HEK293T (cell line): ENCODE measurements at regions not wholly inside any gene's neighbourhood (a gene's known extent, or its start where the extent isn't known, plus 50 kb on each side); places are given as distances from the start of the nearest gene placed in this dataset.

Experiments
- CTCF ChIA-PET: fragments of 350-600 bp; formaldehyde crosslinking; extraction: SDS; loops from one replicate; lab custom pipeline; 2021; ENCODE audit warnings: antibody characterized with exemption, inconsistent platforms; lab: Yijun Ruan, JAX
- POLR2A ChIA-PET: fragments of 350-600 bp; formaldehyde crosslinking; extraction: SDS; loops from one replicate; lab custom pipeline; 2020; ENCODE audit warnings: antibody characterized with exemption, inconsistent platforms; lab: Yijun Ruan, JAX
- DNase-seq: peaks from one replicate; pipeline ENCODE4 v3.0.0; 2012; ENCODE audit warnings: mixed read lengths; ENCODE audit errors: extremely low spot score
- ARNT ChIP-seq: fragments of 450-650 bp; IDR thresholded peaks from 2 replicates; pipeline ENCODE4 v1.6.1; 2017; ENCODE audit warnings: mild to moderate bottlenecking
- BHLHE40 ChIP-seq: fragments of 450-650 bp; IDR thresholded peaks from 2 replicates; pipeline ENCODE4 v1.6.1; 2016; ENCODE audit warnings: mild to moderate bottlenecking, moderate library complexity, borderline replicate concordance
- CTBP1 ChIP-seq: fragments of 450-650 bp; IDR thresholded peaks from 2 replicates; pipeline ENCODE4 v1.6.1; 2016; ENCODE audit warnings: borderline replicate concordance
- ELF4 ChIP-seq: fragments of 450-650 bp; IDR thresholded peaks from 2 replicates; pipeline ENCODE4 v1.6.1; 2017; ENCODE audit warnings: antibody characterized with exemption
- FOXA1 ChIP-seq: fragments of 450-650 bp; IDR thresholded peaks from 2 replicates; pipeline ENCODE4 v1.6.1; 2016; ENCODE audit warnings: mild to moderate bottlenecking
- FOXK2 ChIP-seq: fragments of 450-650 bp; IDR thresholded peaks from 2 replicates; pipeline ENCODE4 v1.6.1; 2016; ENCODE audit warnings: mild to moderate bottlenecking
- FOXM1 ChIP-seq: fragments of 450-650 bp; IDR thresholded peaks from 2 replicates; pipeline ENCODE4 v1.6.1; 2017; ENCODE audit warnings: mild to moderate bottlenecking, borderline replicate concordance
- HDGF ChIP-seq: fragments of 450-650 bp; IDR thresholded peaks from 2 replicates; pipeline ENCODE4 v1.6.1; 2017; ENCODE audit warnings: antibody characterized with exemption, borderline replicate concordance
- L3MBTL2 ChIP-seq: fragments of 450-650 bp; conservative IDR thresholded peaks from 2 replicates; pipeline ENCODE4 v1.6.1; 2016; ENCODE audit warnings: mild to moderate bottlenecking
- LEF1 ChIP-seq: fragments of 450-650 bp; IDR thresholded peaks from 2 replicates; pipeline ENCODE4 v1.6.1; 2017; ENCODE audit warnings: mild to moderate bottlenecking, borderline replicate concordance
- NFRKB ChIP-seq: fragments of 450-650 bp; IDR thresholded peaks from 2 replicates; pipeline ENCODE4 v1.6.1; 2016; ENCODE audit warnings: mild to moderate bottlenecking, moderate library complexity
- SP1 ChIP-seq: fragments of 450-650 bp; IDR thresholded peaks from 2 replicates; pipeline ENCODE4 v1.6.1; 2017
- SUZ12 ChIP-seq: fragments of 450-650 bp; IDR thresholded peaks from 2 replicates; pipeline ENCODE4 v1.6.1; 2016; ENCODE audit warnings: mild to moderate bottlenecking
- TARDBP ChIP-seq: fragments of 450-650 bp; IDR thresholded peaks from 2 replicates; pipeline ENCODE4 v1.6.1; 2016
- ZNF384 ChIP-seq: fragments of 450-650 bp; IDR thresholded peaks from 2 replicates; pipeline ENCODE4 v1.6.1; 2016
- TF ChIP-seq, protein P1 (sequence below): fragments of 450-650 bp; IDR thresholded peaks from 2 replicates; pipeline ENCODE4 v1.6.1; 2016

DNA sequence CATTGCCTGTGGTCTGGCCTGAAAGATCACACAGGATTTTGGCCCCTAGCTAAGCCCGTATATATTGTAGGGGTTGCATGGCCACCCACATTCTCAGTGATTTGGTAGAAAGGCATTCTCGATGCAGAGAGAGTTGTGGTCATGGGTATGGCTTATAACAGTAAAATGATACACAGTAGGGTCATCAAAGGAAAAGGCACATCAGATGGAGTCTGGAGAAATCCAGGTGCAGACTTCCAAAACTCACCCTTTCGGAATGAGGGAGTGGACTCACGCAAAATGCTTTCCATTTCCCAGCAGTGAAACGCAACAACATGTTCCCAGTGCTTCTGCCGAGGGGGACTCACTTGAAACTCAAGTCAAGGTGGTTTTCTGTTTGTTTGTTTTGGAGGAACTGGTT, 802.5 kb upstream of the SLITRK1 start:
- TF ChIP-seq ARNT (no peak), CTBP1 (no peak), SUZ12 (no peak)
- no peak for DNase-seq
- CTCF ChIA-PET = no interaction called here
- POLR2A ChIA-PET = no interaction called here

- TF ChIP-seq ARNT (no peak), SP1 (no peak), TARDBP (no peak)
- ChIA-PET POLR2A (no interaction called here), CTCF (interaction anchor here (0.6 kb wide), 1 partner anchor 582 kb away, joined by 4 read pairs; no protein-coding TSS in a partner anchor)
- no peak for DNase-seq
Observed at GRCh38 chr13:84684048-84684662, 801.9 kb upstream of the SLITRK1 start.

GRCh38 chr13:84683448-84683847, 801.2 kb upstream of the SLITRK1 start:
- POLR2A ChIA-PET = no interaction called here
- TF ChIP-seq NFRKB (no peak), ZNF384 (no peak), HDGF (no peak), FOXA1 (no peak), TARDBP (no peak), BHLHE40 (no peak), FOXM1 (no peak), FOXK2 (no peak), SP1 (no peak), LEF1 (no peak), ARNT (no peak), ELF4 (no peak), L3MBTL2 (no peak), CTBP1 (no peak), SUZ12 (no peak)
- TF ChIP-seq, protein P1, sequence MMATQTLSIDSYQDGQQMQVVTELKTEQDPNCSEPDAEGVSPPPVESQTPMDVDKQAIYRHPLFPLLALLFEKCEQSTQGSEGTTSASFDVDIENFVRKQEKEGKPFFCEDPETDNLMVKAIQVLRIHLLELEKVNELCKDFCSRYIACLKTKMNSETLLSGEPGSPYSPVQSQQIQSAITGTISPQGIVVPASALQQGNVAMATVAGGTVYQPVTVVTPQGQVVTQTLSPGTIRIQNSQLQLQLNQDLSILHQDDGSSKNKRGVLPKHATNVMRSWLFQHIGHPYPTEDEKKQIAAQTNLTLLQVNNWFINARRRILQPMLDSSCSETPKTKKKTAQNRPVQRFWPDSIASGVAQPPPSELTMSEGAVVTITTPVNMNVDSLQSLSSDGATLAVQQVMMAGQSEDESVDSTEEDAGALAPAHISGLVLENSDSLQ = no peak
- DNase-seq = no peak
- CTCF ChIA-PET = no interaction called here

DNA sequence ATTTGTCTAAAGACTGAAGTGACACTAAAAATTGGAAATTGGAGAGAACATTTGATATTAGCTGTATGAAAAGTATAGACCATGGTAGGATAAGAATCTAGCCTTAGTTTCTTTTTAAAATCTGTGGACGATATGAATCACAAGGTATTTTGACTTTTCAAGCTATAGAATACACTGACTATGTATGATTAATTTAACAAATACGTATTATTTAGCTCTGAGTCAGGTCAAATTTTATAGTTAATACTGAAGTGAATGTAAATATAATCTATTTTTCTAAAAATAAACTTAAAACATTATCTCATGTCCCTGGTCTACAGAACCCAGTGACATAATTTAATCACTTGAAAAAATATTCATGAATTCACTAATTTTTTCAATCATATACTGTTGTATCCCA, 795.6 kb upstream of the SLITRK1 start:
- DNase-seq = no peak

GRCh38 chr13:84672616-84673015, 790.3 kb upstream of the SLITRK1 start:
- ChIA-PET CTCF (interaction anchor here (0.7 kb wide), 1 partner anchor 15 kb away, joined by 3 read pairs; no protein-coding TSS in a partner anchor), POLR2A (no interaction called here)
- TF ChIP-seq ELF4 (no peak), HDGF (no peak), LEF1 (no peak), ARNT (no peak), SP1 (no peak), L3MBTL2 (no peak), FOXK2 (no peak), FOXA1 (no peak), SUZ12 (no peak), TARDBP (no peak), FOXM1 (no peak), NFRKB (no peak), CTBP1 (no peak), ZNF384 (no peak)
- TF ChIP-seq, protein P1 = no peak
- no peak for DNase-seq

More for the DNA sequence above, 795.6 kb upstream of the SLITRK1 start:
- ChIA-PET POLR2A (no interaction called here), CTCF (no interaction called here)
- no peak for TF ChIP-seq ZNF384
- no peak for TF ChIP-seq LEF1
- TF ChIP-seq ARNT = no peak
- TF ChIP-seq TARDBP = no peak
- no peak for TF ChIP-seq SUZ12
- TF ChIP-seq NFRKB = no peak
- TF ChIP-seq CTBP1 = no peak
- TF ChIP-seq, protein P1 = no peak
- TF ChIP-seq ELF4 = no peak
- TF ChIP-seq FOXA1 = no peak
- no peak for TF ChIP-seq FOXK2
- no peak for TF ChIP-seq SP1

- DNase-seq = no peak
- TF ChIP-seq ZNF384 (no peak), FOXA1 (no peak), ELF4 (no peak), L3MBTL2 (no peak), ARNT (no peak), CTBP1 (no peak), NFRKB (no peak), FOXK2 (no peak)
- CTCF ChIA-PET = no interaction called here
- POLR2A ChIA-PET = no interaction called here
Observed at GRCh38 chr13:84670245-84670644, 788.0 kb upstream of the SLITRK1 start.

DNA sequence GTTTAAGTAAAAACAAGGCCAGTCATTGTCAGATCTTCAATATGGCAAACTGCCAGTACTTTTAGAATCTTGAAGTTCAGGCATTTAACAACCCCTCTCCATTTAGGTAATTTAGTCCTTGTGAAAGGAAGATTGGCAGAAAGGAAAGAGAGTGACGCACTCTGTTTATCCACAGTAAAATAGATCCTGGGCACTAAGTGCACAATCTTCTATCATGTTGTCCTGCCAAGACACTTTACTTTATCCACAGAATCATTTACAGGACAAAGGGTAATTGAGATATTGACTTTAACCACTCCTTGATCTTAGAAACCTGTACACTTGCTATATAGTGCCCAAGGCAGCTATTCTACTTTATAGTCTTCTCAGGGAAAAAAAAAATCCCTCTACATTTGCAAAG, 786.4 kb upstream of the SLITRK1 start:
- ChIA-PET POLR2A (no interaction called here), CTCF (no interaction called here)
- TF ChIP-seq NFRKB = no peak
- TF ChIP-seq SP1 = no peak
- TF ChIP-seq, protein P1 = peak; percentile 80
- no peak for DNase-seq
